HFFc6 (cell line): ENCODE measurements at regions not wholly inside any gene's neighbourhood (a gene's known extent, or its start where the extent isn't known, plus 50 kb on each side); places are given as distances from the start of the nearest gene placed in this dataset.

Experiments used
- DNase-seq: peaks from one replicate; pipeline ENCODE4 v3.0.0-alpha.2; 2018
- H3K27ac Mint-ChIP-seq: 2 replicates; pipeline ENCODE4 v1.8.0; 2020; ENCODE audit warnings: mild to moderate bottlenecking, mixed read lengths
- H3K27me3 Mint-ChIP-seq: 2 replicates; pipeline ENCODE4 v1.8.0; 2021; ENCODE audit warnings: mild to moderate bottlenecking, moderate library complexity, mixed read lengths; ENCODE audit not compliant: insufficient read depth
- H3K36me3 Mint-ChIP-seq: 2 replicates; pipeline ENCODE4 v1.8.0; 2021; ENCODE audit warnings: low read depth, mixed read lengths
- H3K4me1 Mint-ChIP-seq: 2 replicates; pipeline ENCODE4 v1.8.0; 2020; ENCODE audit warnings: low read depth, mixed read lengths
- H3K4me3 Mint-ChIP-seq: 2 replicates; pipeline ENCODE4 v1.8.0; 2020; ENCODE audit warnings: mild to moderate bottlenecking, moderate library complexity, mixed read lengths
- H3K9me3 Mint-ChIP-seq: 2 replicates; pipeline ENCODE4 v1.8.0; 2020; ENCODE audit warnings: mild to moderate bottlenecking, mixed read lengths
- TF ChIP-seq, protein P1 (sequence below): fragments of 200-600 bp; sonication (generic); IDR thresholded peaks from 2 replicates; pipeline ENCODE4 v1.5.0; 2021; ENCODE audit warnings: antibody characterized with exemption, mild to moderate bottlenecking

DNA sequence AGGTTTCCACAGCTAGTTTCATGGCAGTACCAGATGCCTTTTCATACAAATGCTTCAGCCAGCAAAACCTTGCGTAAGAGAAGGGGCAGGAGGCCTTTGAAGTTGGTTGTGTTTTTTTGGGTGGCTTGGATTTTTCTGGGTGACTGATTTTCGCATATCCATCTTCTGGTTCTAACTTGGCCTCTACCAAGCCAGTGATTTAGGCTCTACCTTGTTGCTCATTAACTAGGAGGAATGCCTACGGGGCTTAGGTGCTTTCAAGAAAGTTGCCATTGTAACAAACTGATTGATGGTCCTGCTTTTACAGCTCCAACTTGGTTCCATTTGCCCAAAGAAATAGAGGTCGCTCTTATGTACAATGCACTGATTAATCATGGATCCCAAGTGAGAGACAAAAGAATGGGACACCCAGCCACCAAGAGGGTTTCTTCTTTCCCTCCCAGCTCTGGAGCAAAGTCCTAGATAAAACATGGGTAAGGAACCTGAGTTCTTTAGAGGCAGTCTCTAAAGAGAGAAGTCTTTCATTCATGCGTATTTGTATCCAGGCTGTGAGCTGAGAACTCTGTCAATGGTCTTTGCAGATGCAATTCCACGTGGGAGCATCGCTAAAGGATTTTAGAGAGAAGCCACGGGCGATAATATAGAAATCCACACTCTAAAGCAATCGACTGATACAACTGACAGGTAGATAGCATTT, 92.1 kb upstream of the FGFR2 start:
- peaks cover 23% of the 10 kb centered on the region for H3K27me3 Mint-ChIP-seq
- H3K4me3 Mint-ChIP-seq = no peak overlapping the region
- H3K36me3 Mint-ChIP-seq = no peaks in the 10 kb centered on the region
- TF ChIP-seq, protein P1, sequence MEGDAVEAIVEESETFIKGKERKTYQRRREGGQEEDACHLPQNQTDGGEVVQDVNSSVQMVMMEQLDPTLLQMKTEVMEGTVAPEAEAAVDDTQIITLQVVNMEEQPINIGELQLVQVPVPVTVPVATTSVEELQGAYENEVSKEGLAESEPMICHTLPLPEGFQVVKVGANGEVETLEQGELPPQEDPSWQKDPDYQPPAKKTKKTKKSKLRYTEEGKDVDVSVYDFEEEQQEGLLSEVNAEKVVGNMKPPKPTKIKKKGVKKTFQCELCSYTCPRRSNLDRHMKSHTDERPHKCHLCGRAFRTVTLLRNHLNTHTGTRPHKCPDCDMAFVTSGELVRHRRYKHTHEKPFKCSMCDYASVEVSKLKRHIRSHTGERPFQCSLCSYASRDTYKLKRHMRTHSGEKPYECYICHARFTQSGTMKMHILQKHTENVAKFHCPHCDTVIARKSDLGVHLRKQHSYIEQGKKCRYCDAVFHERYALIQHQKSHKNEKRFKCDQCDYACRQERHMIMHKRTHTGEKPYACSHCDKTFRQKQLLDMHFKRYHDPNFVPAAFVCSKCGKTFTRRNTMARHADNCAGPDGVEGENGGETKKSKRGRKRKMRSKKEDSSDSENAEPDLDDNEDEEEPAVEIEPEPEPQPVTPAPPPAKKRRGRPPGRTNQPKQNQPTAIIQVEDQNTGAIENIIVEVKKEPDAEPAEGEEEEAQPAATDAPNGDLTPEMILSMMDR = no peak
- no peaks in the 10 kb centered on the region for H3K9me3 Mint-ChIP-seq
- no peak overlapping the region for H3K27ac Mint-ChIP-seq
- no peaks in the 10 kb centered on the region for H3K4me1 Mint-ChIP-seq
- DNase-seq = no peak

- no peak for DNase-seq
- Mint-ChIP-seq H3K27ac (no peak overlapping the region), H3K36me3 (no peaks in the 10 kb centered on the region), H3K4me1 (no peaks in the 10 kb centered on the region), H3K4me3 (no peak overlapping the region), H3K27me3 (peaks cover 18% of the 10 kb centered on the region), H3K9me3 (no peaks in the 10 kb centered on the region)
- TF ChIP-seq, protein P1 = no peak
Observed at GRCh38 chr10:121687095-121687813, 89.0 kb upstream of the FGFR2 start.

- DNase-seq = no peak
- no peak overlapping the region for H3K27ac Mint-ChIP-seq
- no peaks in the 10 kb centered on the region for H3K4me1 Mint-ChIP-seq
- TF ChIP-seq, protein P1 = no peak
- H3K27me3 Mint-ChIP-seq = peaks cover 22% of the 10 kb centered on the region
- H3K4me3 Mint-ChIP-seq = no peak overlapping the region
- H3K36me3 Mint-ChIP-seq = no peaks in the 10 kb centered on the region
- H3K9me3 Mint-ChIP-seq = no peaks in the 10 kb centered on the region
Observed at GRCh38 chr10:121684276-121684675, 86.0 kb upstream of the FGFR2 start.

DNA sequence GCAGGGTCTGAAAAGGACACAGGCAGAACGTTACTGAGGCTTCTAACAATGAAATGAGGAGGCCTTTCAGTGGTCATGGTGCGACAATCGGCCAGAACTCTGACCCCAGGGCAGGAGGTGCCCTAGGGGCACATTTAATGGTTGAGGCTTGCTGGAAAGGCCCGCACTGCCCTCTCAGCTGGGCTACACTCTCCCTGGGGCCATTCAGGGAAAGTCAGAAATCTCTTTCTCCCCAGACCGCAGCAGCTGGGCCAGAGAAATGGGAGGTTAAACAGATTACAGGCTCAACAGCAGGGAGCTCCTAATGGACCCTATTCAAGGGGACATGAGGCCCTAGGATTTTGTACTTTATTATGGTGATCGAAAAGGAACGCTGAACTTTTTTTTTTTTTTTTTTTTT, 85.6 kb upstream of the FGFR2 start:
- H3K27me3 Mint-ChIP-seq = peaks cover 22% of the 10 kb centered on the region
- H3K36me3 Mint-ChIP-seq = no peaks in the 10 kb centered on the region
- TF ChIP-seq, protein P1 = no peak
- no peaks in the 10 kb centered on the region for H3K4me1 Mint-ChIP-seq
- peaks cover under 1% of the 10 kb centered on the region; the same call in 1 of the 2 replicates for H3K9me3 Mint-ChIP-seq
- no peak overlapping the region for H3K4me3 Mint-ChIP-seq
- no peak overlapping the region for H3K27ac Mint-ChIP-seq
- no peak for DNase-seq

DNA sequence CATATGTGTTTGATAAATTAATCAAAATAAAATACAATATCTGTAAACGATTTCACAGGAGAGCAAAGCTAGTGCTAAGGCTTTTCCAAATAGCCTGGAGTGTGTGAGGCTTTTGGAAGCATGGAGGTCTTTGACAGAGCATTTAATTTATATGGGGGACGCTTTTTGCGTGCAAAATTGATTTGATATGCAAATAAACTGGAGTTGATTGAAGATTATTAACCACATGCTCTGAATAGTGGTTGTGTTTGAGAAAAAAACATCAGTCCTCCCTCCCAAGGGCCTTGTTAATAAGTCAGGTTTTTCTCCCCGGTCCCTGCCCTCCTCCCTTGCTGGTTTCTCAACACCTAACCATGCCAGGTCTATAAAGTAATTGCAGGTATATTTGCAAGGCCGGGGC, 85.1 kb upstream of the FGFR2 start:
- H3K4me1 Mint-ChIP-seq = no peaks in the 10 kb centered on the region
- H3K4me3 Mint-ChIP-seq = no peak overlapping the region
- H3K36me3 Mint-ChIP-seq = no peaks in the 10 kb centered on the region
- H3K27me3 Mint-ChIP-seq = peaks cover 22% of the 10 kb centered on the region
- peaks cover 5% of the 10 kb centered on the region; the same call in 1 of the 2 replicates for H3K9me3 Mint-ChIP-seq
- H3K27ac Mint-ChIP-seq = no peak overlapping the region
- DNase-seq = no peak
- TF ChIP-seq, protein P1 = no peak
